PC-3 (cell line): ENCODE measurements at regions not wholly inside any gene's neighbourhood (a gene's known extent, or its start where the extent isn't known, plus 50 kb on each side); places are given as distances from the start of the nearest gene placed in this dataset.

Experiments
- CTCF ChIP-seq: fragments of 300-600 bp; sonication (generic); conservative IDR thresholded peaks from 2 replicates; pipeline ENCODE4 v1.5.1; 2017; ENCODE audit warnings: antibody characterized with exemption, low read depth, mild to moderate bottlenecking, low read length
- EZH2 ChIP-seq: fragments of 300-600 bp; sonication (generic); IDR thresholded peaks from one replicate; pipeline ENCODE4 v1.6.1; 2017; ENCODE audit warnings: antibody characterized with exemption, mild to moderate bottlenecking, low read length; ENCODE audit not compliant: unreplicated experiment
- EZH2phosphoT487 ChIP-seq: fragments of 300-600 bp; sonication (generic); IDR thresholded peaks from 2 replicates; pipeline ENCODE4 v1.6.1; 2018; ENCODE audit warnings: mild to moderate bottlenecking, antibody characterized with exemption, low read length, borderline replicate concordance

GRCh38 chr18:5678779-5679406 lies 135.1 kb upstream of the EPB41L3 start:
- no peak for TF ChIP-seq CTCF
- no peak for TF ChIP-seq EZH2phosphoT487
- no peak for TF ChIP-seq EZH2
